Activated CD4-positive, alpha-beta T cell treated with anti-CD3 and anti-CD28 coated beads, Interleukin-2, amount 10 ng/mL, durations not matched to agents 7 days and 5 days (primary cell): ENCODE measurements at regions not wholly inside any gene's neighbourhood (a gene's known extent, or its start where the extent isn't known, plus 50 kb on each side); places are given as distances from the start of the nearest gene placed in this dataset.

ENCODE experiments used
- CTCF ChIA-PET: fragments of 350-600 bp; sonication (Branson Sonifier 250); formaldehyde crosslinking; loops from one replicate; lab custom pipeline; 2021; ENCODE audit warnings: antibody characterized with exemption; lab: Charles Lee
- POLR2A ChIA-PET: fragments of 350-600 bp; sonication (Branson Sonifier 250); formaldehyde crosslinking; loops from one replicate; lab custom pipeline; 2021; ENCODE audit warnings: antibody characterized with exemption; lab: Charles Lee
- DNase-seq: peaks from one replicate; pipeline ENCODE4 v3.0.0-alpha.2; 2020
- H3K27ac Mint-ChIP-seq: one replicate; pipeline ENCODE4 v1.8.0; 2021; ENCODE audit warnings: mild to moderate bottlenecking, moderate library complexity, mixed read lengths
- H3K27me3 Mint-ChIP-seq: one replicate; pipeline ENCODE4 v1.8.0; 2021; ENCODE audit warnings: mixed read lengths
- H3K36me3 Mint-ChIP-seq: one replicate; pipeline ENCODE4 v1.8.0; 2021; ENCODE audit warnings: low read depth, mixed read lengths
- H3K4me1 Mint-ChIP-seq: one replicate; pipeline ENCODE4 v1.8.0; 2021; ENCODE audit warnings: mixed read lengths
- H3K4me3 Mint-ChIP-seq: one replicate; pipeline ENCODE4 v1.8.0; 2021; ENCODE audit warnings: mild to moderate bottlenecking, moderate library complexity, mixed read lengths
- H3K9me3 Mint-ChIP-seq: one replicate; pipeline ENCODE4 v1.8.0; 2021; ENCODE audit warnings: mixed read lengths

DNA sequence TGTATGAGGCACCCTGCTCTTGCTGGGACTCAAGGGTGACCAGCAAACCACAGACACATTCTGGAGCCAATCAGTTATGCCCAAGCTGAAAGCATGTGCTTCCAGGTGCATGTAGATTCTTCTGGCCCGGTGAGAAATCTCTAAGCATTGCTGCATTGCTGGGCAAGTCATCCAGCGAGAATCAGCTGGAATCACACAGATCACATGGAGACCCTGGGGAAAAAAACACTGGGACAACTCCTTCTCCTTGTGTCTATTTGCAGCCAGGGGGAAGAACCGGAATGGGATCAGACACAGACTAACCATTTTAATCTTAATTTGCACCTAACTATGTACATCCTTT is 119.7 kb upstream of the KLF7 start:
- ChIA-PET POLR2A (no interaction called here), CTCF (interaction anchor here (1.2 to 1.5 kb wide), 3 partner anchors 10 to 51 kb away, joined by 3 to 4 read pairs (median 3); no protein-coding TSS in a partner anchor)
- Mint-ChIP-seq H3K27me3 (no peaks in the 10 kb centered on the region), H3K4me1 (peaks cover 33% of the 10 kb centered on the region), H3K36me3 (no peaks in the 10 kb centered on the region), H3K9me3 (peaks cover 4% of the 10 kb centered on the region), H3K4me3 (no peak overlapping the region), H3K27ac (no peak overlapping the region)
- DNase-seq: no peak

- no peaks in the 10 kb centered on the region for H3K27me3 Mint-ChIP-seq
- no peak for DNase-seq
- peaks cover 33% of the 10 kb centered on the region for H3K4me1 Mint-ChIP-seq
- CTCF ChIA-PET: interaction anchor here (0.6 to 1.9 kb wide), 5 partner anchors 11 to 531 kb away, joined by 3 to 4 read pairs (median 3); partner anchors contain the start of gene KLF7
- no peak overlapping the region for H3K4me3 Mint-ChIP-seq
- H3K27ac Mint-ChIP-seq: no peak overlapping the region
- H3K9me3 Mint-ChIP-seq: peaks cover 7% of the 10 kb centered on the region
- peaks cover 2% of the 10 kb centered on the region for H3K36me3 Mint-ChIP-seq
- POLR2A ChIA-PET: no interaction called here
Observed at GRCh38 chr2:207286106-207286505, 120.4 kb upstream of the KLF7 start.

- POLR2A ChIA-PET: no interaction called here
- Mint-ChIP-seq H3K4me1 (peaks cover 22% of the 10 kb centered on the region), H3K27me3 (no peaks in the 10 kb centered on the region), H3K36me3 (peaks cover 2% of the 10 kb centered on the region), H3K4me3 (no peak overlapping the region), H3K27ac (no peak overlapping the region), H3K9me3 (peaks cover 8% of the 10 kb centered on the region)
- no peak for DNase-seq
- CTCF ChIA-PET: interaction anchor here (0.9 to 1.5 kb wide), 4 partner anchors 10 to 42 kb away, joined by 3 read pairs; no protein-coding TSS in a partner anchor
Observed at GRCh38 chr2:207288628-207289027, 122.9 kb upstream of the KLF7 start.

GRCh38 chr2:207289295-207290018 is 123.7 kb upstream of the KLF7 start:
- ChIA-PET POLR2A (no interaction called here), CTCF (interaction anchor here (0.9 to 1.5 kb wide), 4 partner anchors 9 to 42 kb away, joined by 3 read pairs; no protein-coding TSS in a partner anchor)
- Mint-ChIP-seq H3K27me3 (no peaks in the 10 kb centered on the region), H3K36me3 (peaks cover 2% of the 10 kb centered on the region), H3K9me3 (peaks cover 8% of the 10 kb centered on the region), H3K4me3 (no peak overlapping the region), H3K27ac (no peak overlapping the region), H3K4me1 (peaks cover 17% of the 10 kb centered on the region)
- no peak for DNase-seq

DNA sequence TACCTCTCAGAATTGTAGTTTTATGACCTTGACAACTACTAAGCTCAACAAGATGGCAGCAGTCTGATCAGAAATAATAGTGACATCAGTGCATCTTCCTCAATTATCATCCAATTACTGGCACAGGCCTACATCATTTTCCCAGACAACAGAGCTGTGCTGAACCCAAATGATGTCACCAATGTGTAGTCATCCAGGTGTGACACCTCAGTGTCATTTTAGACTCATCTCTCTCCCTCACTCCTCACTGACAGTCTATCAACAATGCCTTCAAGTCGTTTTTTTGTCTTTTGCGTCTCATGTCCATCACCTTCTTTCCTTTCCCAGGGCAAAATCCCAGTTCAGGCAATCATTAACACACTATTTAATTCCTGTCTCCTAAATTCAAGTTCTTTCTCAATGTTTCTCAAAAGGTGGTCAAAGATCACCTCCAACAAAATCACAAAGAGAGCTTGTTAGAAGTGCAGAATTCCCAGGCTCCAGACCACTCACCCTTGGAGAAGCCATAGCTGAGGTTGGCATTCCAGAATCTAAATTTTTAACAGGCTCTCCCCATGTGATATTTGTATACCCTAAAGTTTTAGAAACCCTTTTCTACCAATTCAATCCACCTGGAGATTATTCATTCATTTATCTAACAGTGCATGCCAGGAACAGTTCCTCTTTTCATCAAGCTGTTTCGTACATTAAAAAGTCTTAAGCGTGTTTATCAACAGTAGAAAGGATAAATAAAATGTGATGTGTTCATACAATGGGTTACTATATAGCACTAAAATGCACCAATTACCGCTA is 125.3 kb upstream of the KLF7 start:
- ChIA-PET CTCF (interaction anchor here (1.3 kb wide), 1 partner anchor 43 kb away, joined by 3 read pairs; no protein-coding TSS in a partner anchor), POLR2A (no interaction called here)
- H3K27ac Mint-ChIP-seq: no peak overlapping the region
- peaks cover 8% of the 10 kb centered on the region for H3K9me3 Mint-ChIP-seq
- no peaks in the 10 kb centered on the region for H3K27me3 Mint-ChIP-seq
- peaks cover 4% of the 10 kb centered on the region for H3K4me1 Mint-ChIP-seq
- no peak for DNase-seq
- H3K4me3 Mint-ChIP-seq: no peak overlapping the region
- peaks cover 2% of the 10 kb centered on the region for H3K36me3 Mint-ChIP-seq

- ChIA-PET CTCF (interaction anchor here (1.3 to 3.6 kb wide), 3 partner anchors 8 to 42 kb away, joined by 3 to 12 read pairs (median 5); no protein-coding TSS in a partner anchor), POLR2A (no interaction called here)
- H3K9me3 Mint-ChIP-seq: peaks cover 8% of the 10 kb centered on the region
Observed at GRCh38 chr2:207291625-207292252, 126.0 kb upstream of the KLF7 start.

GRCh38 chr2:207296265-207296948 is 130.7 kb upstream of the KLF7 start:
- Mint-ChIP-seq H3K36me3 (peaks cover 2% of the 10 kb centered on the region), H3K9me3 (peaks cover 3% of the 10 kb centered on the region), H3K4me3 (no peak overlapping the region), H3K4me1 (peaks cover 2% of the 10 kb centered on the region), H3K27me3 (no peaks in the 10 kb centered on the region), H3K27ac (no peak overlapping the region)
- ChIA-PET POLR2A (no interaction called here), CTCF (interaction anchor here (0.7 to 1.1 kb wide), 2 partner anchors 12 to 19 kb away, joined by 3 to 4 read pairs; no protein-coding TSS in a partner anchor)
- DNase-seq: no peak

More at GRCh38 chr2:207291625-207292252, 126.0 kb upstream of the KLF7 start:
- H3K27me3 Mint-ChIP-seq: no peaks in the 10 kb centered on the region
- H3K36me3 Mint-ChIP-seq: peaks cover 2% of the 10 kb centered on the region
- H3K4me1 Mint-ChIP-seq: peaks cover 2% of the 10 kb centered on the region
- no peak for DNase-seq
- no peak overlapping the region for H3K27ac Mint-ChIP-seq
- no peak overlapping the region for H3K4me3 Mint-ChIP-seq

DNA sequence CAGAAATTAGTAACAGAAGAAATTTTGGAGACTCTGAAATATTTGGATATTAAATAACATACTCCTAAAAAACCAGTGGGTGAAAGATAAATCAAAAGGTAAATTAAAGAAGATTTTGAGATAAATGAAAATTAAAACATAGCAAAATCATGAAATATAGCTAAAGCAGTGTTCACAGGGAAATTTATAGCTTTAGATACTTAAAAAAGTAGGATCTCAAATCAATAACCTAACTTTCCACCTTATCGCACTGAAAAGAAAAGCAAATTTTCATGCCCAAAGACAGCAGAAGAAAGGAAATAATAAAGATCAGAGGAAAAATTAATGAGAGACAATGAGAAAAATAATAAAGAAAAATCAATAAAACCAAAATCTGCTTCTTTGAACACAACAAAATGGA is 135.1 kb upstream of the KLF7 start:
- POLR2A ChIA-PET: no interaction called here
- Mint-ChIP-seq H3K27me3 (no peaks in the 10 kb centered on the region), H3K27ac (no peak overlapping the region), H3K9me3 (no peaks in the 10 kb centered on the region), H3K4me3 (no peak overlapping the region), H3K4me1 (no peaks in the 10 kb centered on the region), H3K36me3 (peaks cover 2% of the 10 kb centered on the region)
- DNase-seq: no peak
- CTCF ChIA-PET: interaction anchor here (1.5 kb wide), 1 partner anchor 10 kb away, joined by 4 read pairs; no protein-coding TSS in a partner anchor

DNA sequence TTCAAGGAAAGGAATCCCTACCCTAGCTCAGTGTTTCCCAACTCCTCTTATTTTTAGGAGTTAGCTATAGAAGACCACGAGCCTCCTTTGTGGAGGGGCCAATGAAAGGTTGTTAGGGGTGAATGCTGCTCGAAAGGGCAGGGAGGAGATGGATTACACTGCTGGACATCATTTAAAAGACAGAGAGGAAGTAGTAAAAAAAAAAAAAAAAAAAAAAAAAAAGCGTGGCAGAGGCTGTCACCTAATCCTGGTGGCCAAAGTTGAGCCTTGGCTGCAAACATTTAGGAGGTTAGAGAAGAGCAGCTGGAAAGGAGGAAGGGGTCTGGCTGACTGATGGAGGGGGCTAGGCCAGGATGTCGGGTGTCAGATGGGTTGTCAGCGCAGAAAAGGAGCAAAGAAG is 139.0 kb upstream of the KLF7 start:
- DNase-seq: no peak
- Mint-ChIP-seq H3K4me3 (no peak overlapping the region), H3K27ac (no peak overlapping the region), H3K36me3 (peaks cover 2% of the 10 kb centered on the region), H3K4me1 (peaks cover 14% of the 10 kb centered on the region), H3K27me3 (peaks cover 3% of the 10 kb centered on the region), H3K9me3 (peaks cover 2% of the 10 kb centered on the region)
- ChIA-PET CTCF (interaction anchor here (0.6 to 1.7 kb wide), 3 partner anchors 12 to 316 kb away, joined by 3 to 4 read pairs (median 3); no protein-coding TSS in a partner anchor), POLR2A (no interaction called here)

GRCh38 chr2:207308519-207309224 is 142.9 kb upstream of the KLF7 start:
- CTCF ChIA-PET: interaction anchor here (0.6 kb wide), 1 partner anchor 1011 kb away, joined by 3 read pairs; no protein-coding TSS in a partner anchor
- H3K27ac Mint-ChIP-seq: peak overlapping the region; percentile 22

GRCh38 chr2:207311316-207312005 is 145.7 kb upstream of the KLF7 start:
- no peak overlapping the region for H3K27ac Mint-ChIP-seq
- no peak for DNase-seq
- no peak overlapping the region for H3K4me3 Mint-ChIP-seq
- peaks cover 2% of the 10 kb centered on the region for H3K9me3 Mint-ChIP-seq
- peaks cover 27% of the 10 kb centered on the region for H3K4me1 Mint-ChIP-seq
- H3K36me3 Mint-ChIP-seq: no peaks in the 10 kb centered on the region
- ChIA-PET POLR2A (no interaction called here), CTCF (interaction anchor here (0.7 to 1.4 kb wide), 2 partner anchors 10 to 14 kb away, joined by 4 to 5 read pairs; no protein-coding TSS in a partner anchor)
- no peaks in the 10 kb centered on the region for H3K27me3 Mint-ChIP-seq

More at GRCh38 chr2:207308519-207309224, 142.9 kb upstream of the KLF7 start:
- H3K36me3 Mint-ChIP-seq: no peaks in the 10 kb centered on the region
- H3K27me3 Mint-ChIP-seq: peaks cover 3% of the 10 kb centered on the region
- peaks cover 2% of the 10 kb centered on the region for H3K9me3 Mint-ChIP-seq
- H3K4me1 Mint-ChIP-seq: peaks cover 27% of the 10 kb centered on the region
- no peak overlapping the region for H3K4me3 Mint-ChIP-seq
- DNase-seq: peak; percentile 20
- POLR2A ChIA-PET: no interaction called here
